SK-N-SH (cell line): ENCODE measurements at regions not wholly inside any gene's neighbourhood (a gene's known extent, or its start where the extent isn't known, plus 50 kb on each side); places are given as distances from the start of the nearest gene placed in this dataset.

ENCODE experiments used
- CTCF ChIA-PET: fragments of 300-600, 350-600 bp; formaldehyde crosslinking; extraction: SDS; loops from one replicate; lab custom pipeline; 2021; lab: Yijun Ruan, JAX
- POLR2A ChIA-PET: fragments of 350-600 bp; sonication (Branson Sonifier 250); formaldehyde crosslinking; extraction: SDS; loops from one replicate; lab custom pipeline; 2020; ENCODE audit warnings: antibody characterized with exemption, inconsistent platforms; lab: Yijun Ruan, JAX
- DNase-seq: peaks from one replicate; pipeline ENCODE4 v3.0.0; 2012
- H2AFZ ChIP-seq: fragments of 200-600 bp; sonication (generic); 2 replicates; pipeline ENCODE4 v1.8.1; 2016; ENCODE audit warnings: antibody characterized with exemption, mild to moderate bottlenecking, low read depth
- H3F3A ChIP-seq: fragments of 200-600 bp; sonication (generic); replicated peaks from 2 replicates; pipeline ENCODE3; 2016; ENCODE audit warnings: antibody characterized with exemption, mild to moderate bottlenecking; ENCODE audit not compliant: insufficient read depth
- H3K27ac ChIP-seq, 2 experiments: fragments of 200-500 bp in 1 of 2; fragments of 200-600 bp in 1 of 2; sonication (Bioruptor generic) in 1 of 2; sonication (generic), shearing (Covaris generic) in 1 of 2; 2 replicates each; pipeline versions ENCODE4 v1.5.1 to v1.6.1; 2014 to 2016; ENCODE audit warnings: low read depth in 2 of 2, inconsistent platforms in 1 of 2, low read length in 1 of 2, mild to moderate bottlenecking in 1 of 2, mixed read lengths in 1 of 2
- H3K27me3 ChIP-seq: fragments of 200-600 bp; sonication (generic), shearing (Covaris generic); 2 replicates; pipeline ENCODE4 v1.6.1; 2016; ENCODE audit warnings: mixed run types; ENCODE audit not compliant: insufficient read depth
- H3K36me3 ChIP-seq, 2 experiments: fragments of 200-500 bp in 1 of 2; fragments of 200-600 bp in 1 of 2; sonication (Bioruptor generic) in 1 of 2; sonication (generic) in 1 of 2; replicated peaks in 1 of 2; 2 replicates each; pipeline versions ENCODE3 to v1.5.1; 2014 to 2016; ENCODE audit warnings: low read length in 1 of 2, mild to moderate bottlenecking in 1 of 2; ENCODE audit not compliant: insufficient read depth in 2 of 2, control insufficient read depth in 1 of 2
- H3K4me1 ChIP-seq, 2 experiments: fragments of 200-500 bp in 1 of 2; fragments of 200-600 bp in 1 of 2; sonication (Bioruptor generic) in 1 of 2; sonication (generic), shearing (Covaris generic) in 1 of 2; 2 replicates each; pipeline versions ENCODE4 v1.5.1 to v1.6.1; 2014 to 2016; ENCODE audit warnings: low read depth in 1 of 2, low read length in 1 of 2, mixed run types in 1 of 2; ENCODE audit not compliant: insufficient read depth in 2 of 2, control insufficient read depth in 1 of 2
- H3K4me2 ChIP-seq: fragments of 200-600 bp; sonication (generic), shearing (Covaris generic); 2 replicates; pipeline ENCODE4 v1.6.1; 2017; ENCODE audit warnings: mixed run types
- H3K4me3 ChIP-seq, 2 experiments: fragments of 200-500 bp in 1 of 2; fragments of 200-600 bp in 1 of 2; sonication (Bioruptor generic) in 1 of 2; sonication (generic), shearing (Covaris generic) in 1 of 2; 2 replicates each; pipeline versions ENCODE4 v1.5.1 to v1.8.1; 2014 to 2016; ENCODE audit warnings: low read depth in 2 of 2, inconsistent platforms in 1 of 2, low read length in 1 of 2, mild to moderate bottlenecking in 1 of 2, mixed read lengths in 1 of 2, moderate library complexity in 1 of 2
- H3K79me2 ChIP-seq: fragments of 200-600 bp; sonication (generic); 2 replicates; pipeline ENCODE4 v1.8.1; 2017; ENCODE audit warnings: mild to moderate bottlenecking; ENCODE audit not compliant: insufficient read depth
- H3K9ac ChIP-seq: fragments of 200-600 bp; sonication (generic); 2 replicates; pipeline ENCODE4 v1.6.1; 2017; ENCODE audit warnings: mixed run types
- H3K9me2 ChIP-seq: fragments of 200-600 bp; sonication (generic); 2 replicates; pipeline ENCODE4 v1.6.1; 2017; ENCODE audit warnings: mixed run types
- H3K9me3 ChIP-seq: fragments of 200-600 bp; sonication (generic); 2 replicates; pipeline ENCODE4 v1.6.1; 2017; ENCODE audit warnings: mixed run types, mild to moderate bottlenecking, moderate library complexity
- H4K20me1 ChIP-seq: fragments of 200-600 bp; sonication (generic); 2 replicates; pipeline ENCODE4 v1.6.1; 2017; ENCODE audit warnings: mild to moderate bottlenecking, mixed run types; ENCODE audit not compliant: insufficient read depth
- CHD2 ChIP-seq: fragments of 150-350 bp; IDR thresholded peaks from 2 replicates; pipeline ENCODE4 v1.6.1; 2018; ENCODE audit warnings: low read length; ENCODE audit not compliant: partially characterized antibody
- EP300 ChIP-seq, 2 experiments: IDR thresholded peaks; 2 replicates each; pipeline versions ENCODE4 v1.4.0 to v1.6.1; 2012; ENCODE audit warnings: borderline replicate concordance in 1 of 2, low read depth in 1 of 2, low read length in 1 of 2
- EZH2phosphoT487 ChIP-seq: fragments of 200-600 bp; sonication (generic); IDR thresholded peaks from 2 replicates; pipeline ENCODE4 v1.6.1; 2017; ENCODE audit warnings: low read depth, mixed run types, mild to moderate bottlenecking, antibody characterized with exemption, moderate library complexity, borderline replicate concordance
- GABPA ChIP-seq: IDR thresholded peaks from 2 replicates; pipeline ENCODE4 v1.4.0; 2012; ENCODE audit warnings: low read depth, mild to moderate bottlenecking
- GATA2 ChIP-seq: sonication (generic); formaldehyde crosslinking; IDR thresholded peaks from 2 replicates; pipeline ENCODE4 v1.5.0; 2020; ENCODE audit warnings: mild to moderate bottlenecking, missing genetic modification reagents
- JUND ChIP-seq: IDR thresholded peaks from 2 replicates; pipeline ENCODE4 v1.4.0; 2012
- POLR2AphosphoS5 ChIP-seq: IDR thresholded peaks from 2 replicates; pipeline ENCODE4 v1.6.1; 2012; ENCODE audit warnings: low read depth, low read length
- RFX5 ChIP-seq: IDR thresholded peaks from 2 replicates; pipeline ENCODE4 v1.6.1; 2012; ENCODE audit warnings: mild to moderate bottlenecking, improper control_type of control experiment, low read length
- TAF1 ChIP-seq: IDR thresholded peaks from 2 replicates; pipeline ENCODE4 v1.6.1; 2012; ENCODE audit warnings: low read depth, mild to moderate bottlenecking, low read length, moderate library complexity, borderline replicate concordance
- TCF12 ChIP-seq: IDR thresholded peaks from 2 replicates; pipeline ENCODE4 v1.4.0; 2012
- TEAD4 ChIP-seq: IDR thresholded peaks from 2 replicates; pipeline ENCODE4 v1.4.0; 2012; ENCODE audit warnings: mild to moderate bottlenecking, borderline replicate concordance; ENCODE audit not compliant: insufficient read depth
- WGBS: methylation state at CpG from one replicate; pipeline ENCODE4 v1.1.6; 2017; ENCODE audit warnings: low lambda C conversion rate; 5-methylcytosine and 5-hydroxymethylcytosine counted together
- TF ChIP-seq, protein P1 (sequence below): fragments of 200-600 bp; sonication (generic); IDR thresholded peaks from 2 replicates; pipeline ENCODE4 v1.6.1; 2017; ENCODE audit warnings: antibody characterized with exemption, mild to moderate bottlenecking, moderate library complexity
- TF ChIP-seq, protein P2 (sequence below): fragments of 150-350 bp; IDR thresholded peaks from 2 replicates; pipeline ENCODE4 v1.6.1; 2016; ENCODE audit warnings: mild to moderate bottlenecking, low read depth, low read length
- TF ChIP-seq, protein P3 (sequence below): IDR thresholded peaks from 2 replicates; pipeline ENCODE4 v1.4.0; 2012; ENCODE audit warnings: low read depth, borderline replicate concordance
- TF ChIP-seq, protein P4 (sequence below): fragments of 150-350 bp; IDR thresholded peaks from 2 replicates; pipeline ENCODE4 v1.6.1; 2017; ENCODE audit warnings: antibody characterized with exemption, low read length, low read depth, borderline replicate concordance

DNA sequence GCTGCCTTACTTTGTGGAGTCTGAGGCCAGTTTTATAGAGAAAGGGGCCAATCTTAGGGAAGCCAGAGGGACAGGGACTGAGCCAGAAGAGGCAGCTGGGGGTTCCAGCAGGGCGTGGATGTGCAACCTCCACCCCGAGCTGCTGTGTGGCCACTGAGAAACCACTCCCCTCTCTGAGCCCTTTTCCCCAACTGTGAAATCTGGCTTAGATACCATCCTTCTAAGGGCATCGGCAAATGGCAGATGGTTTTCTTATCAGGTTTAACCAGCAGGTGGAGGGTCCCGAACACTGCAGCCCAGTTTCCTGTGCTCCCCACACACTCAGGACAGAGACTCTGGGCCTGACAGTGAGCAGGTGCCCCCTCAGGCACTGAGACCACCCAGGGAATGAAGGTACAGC, 55.8 kb upstream of the SLC6A6 start:
- DNase-seq: no peak
- no peak overlapping the region for H3K9ac ChIP-seq
- no peaks in the 10 kb centered on the region for H3K36me3 ChIP-seq
- peaks cover 13% of the 10 kb centered on the region; the same call in 1 of the 2 replicates for H3K27me3 ChIP-seq
- TF ChIP-seq GABPA (no peak), TEAD4 (no peak), GATA2 (CRISPR knock-in tag) (no peak), RFX5 (no peak), EP300 (IDR thresholded peaks at IDR 0.05; ENCODE audit: borderline replicate concordance in 1 of 2, low read depth in 1 of 2, low read length in 1 of 2) (no peak), POLR2AphosphoS5 (no peak), TCF12 (no peak), JUND (no peak), EZH2phosphoT487 (no peak), CHD2 (no peak)
- TF ChIP-seq, protein P1, sequence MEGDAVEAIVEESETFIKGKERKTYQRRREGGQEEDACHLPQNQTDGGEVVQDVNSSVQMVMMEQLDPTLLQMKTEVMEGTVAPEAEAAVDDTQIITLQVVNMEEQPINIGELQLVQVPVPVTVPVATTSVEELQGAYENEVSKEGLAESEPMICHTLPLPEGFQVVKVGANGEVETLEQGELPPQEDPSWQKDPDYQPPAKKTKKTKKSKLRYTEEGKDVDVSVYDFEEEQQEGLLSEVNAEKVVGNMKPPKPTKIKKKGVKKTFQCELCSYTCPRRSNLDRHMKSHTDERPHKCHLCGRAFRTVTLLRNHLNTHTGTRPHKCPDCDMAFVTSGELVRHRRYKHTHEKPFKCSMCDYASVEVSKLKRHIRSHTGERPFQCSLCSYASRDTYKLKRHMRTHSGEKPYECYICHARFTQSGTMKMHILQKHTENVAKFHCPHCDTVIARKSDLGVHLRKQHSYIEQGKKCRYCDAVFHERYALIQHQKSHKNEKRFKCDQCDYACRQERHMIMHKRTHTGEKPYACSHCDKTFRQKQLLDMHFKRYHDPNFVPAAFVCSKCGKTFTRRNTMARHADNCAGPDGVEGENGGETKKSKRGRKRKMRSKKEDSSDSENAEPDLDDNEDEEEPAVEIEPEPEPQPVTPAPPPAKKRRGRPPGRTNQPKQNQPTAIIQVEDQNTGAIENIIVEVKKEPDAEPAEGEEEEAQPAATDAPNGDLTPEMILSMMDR: no peak
- TF ChIP-seq, protein P2, sequence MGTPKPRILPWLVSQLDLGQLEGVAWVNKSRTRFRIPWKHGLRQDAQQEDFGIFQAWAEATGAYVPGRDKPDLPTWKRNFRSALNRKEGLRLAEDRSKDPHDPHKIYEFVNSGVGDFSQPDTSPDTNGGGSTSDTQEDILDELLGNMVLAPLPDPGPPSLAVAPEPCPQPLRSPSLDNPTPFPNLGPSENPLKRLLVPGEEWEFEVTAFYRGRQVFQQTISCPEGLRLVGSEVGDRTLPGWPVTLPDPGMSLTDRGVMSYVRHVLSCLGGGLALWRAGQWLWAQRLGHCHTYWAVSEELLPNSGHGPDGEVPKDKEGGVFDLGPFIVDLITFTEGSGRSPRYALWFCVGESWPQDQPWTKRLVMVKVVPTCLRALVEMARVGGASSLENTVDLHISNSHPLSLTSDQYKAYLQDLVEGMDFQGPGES: no peak
- TF ChIP-seq, protein P3, sequence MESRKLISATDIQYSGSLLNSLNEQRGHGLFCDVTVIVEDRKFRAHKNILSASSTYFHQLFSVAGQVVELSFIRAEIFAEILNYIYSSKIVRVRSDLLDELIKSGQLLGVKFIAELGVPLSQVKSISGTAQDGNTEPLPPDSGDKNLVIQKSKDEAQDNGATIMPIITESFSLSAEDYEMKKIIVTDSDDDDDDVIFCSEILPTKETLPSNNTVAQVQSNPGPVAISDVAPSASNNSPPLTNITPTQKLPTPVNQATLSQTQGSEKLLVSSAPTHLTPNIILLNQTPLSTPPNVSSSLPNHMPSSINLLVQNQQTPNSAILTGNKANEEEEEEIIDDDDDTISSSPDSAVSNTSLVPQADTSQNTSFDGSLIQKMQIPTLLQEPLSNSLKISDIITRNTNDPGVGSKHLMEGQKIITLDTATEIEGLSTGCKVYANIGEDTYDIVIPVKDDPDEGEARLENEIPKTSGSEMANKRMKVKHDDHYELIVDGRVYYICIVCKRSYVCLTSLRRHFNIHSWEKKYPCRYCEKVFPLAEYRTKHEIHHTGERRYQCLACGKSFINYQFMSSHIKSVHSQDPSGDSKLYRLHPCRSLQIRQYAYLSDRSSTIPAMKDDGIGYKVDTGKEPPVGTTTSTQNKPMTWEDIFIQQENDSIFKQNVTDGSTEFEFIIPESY: no peak
- peaks cover 0 to under 1% of the 10 kb centered on the region in 2 experiments; a peak in 1 of 4 replicates for H3K4me1 ChIP-seq
- no peaks in the 10 kb centered on the region for H3K79me2 ChIP-seq
- no peaks in the 10 kb centered on the region for H3K9me3 ChIP-seq
- no peak overlapping the region for H3K27ac ChIP-seq
- no peaks in the 10 kb centered on the region for H4K20me1 ChIP-seq
- POLR2A ChIA-PET: no interaction called here
- CTCF ChIA-PET: interaction anchor here (1.2 kb wide), 1 partner anchor 122 kb away, joined by 3 read pairs; no protein-coding TSS in a partner anchor
- 83% methylated on average over 1 of the region's 4 CpGs for WGBS
- no peaks in the 10 kb centered on the region for H3F3A ChIP-seq
- H3K4me2 ChIP-seq: no peak overlapping the region
- H3K9me2 ChIP-seq: no peaks in the 10 kb centered on the region
- H2AFZ ChIP-seq: no peak overlapping the region
- no peak overlapping the region for H3K4me3 ChIP-seq

DNA sequence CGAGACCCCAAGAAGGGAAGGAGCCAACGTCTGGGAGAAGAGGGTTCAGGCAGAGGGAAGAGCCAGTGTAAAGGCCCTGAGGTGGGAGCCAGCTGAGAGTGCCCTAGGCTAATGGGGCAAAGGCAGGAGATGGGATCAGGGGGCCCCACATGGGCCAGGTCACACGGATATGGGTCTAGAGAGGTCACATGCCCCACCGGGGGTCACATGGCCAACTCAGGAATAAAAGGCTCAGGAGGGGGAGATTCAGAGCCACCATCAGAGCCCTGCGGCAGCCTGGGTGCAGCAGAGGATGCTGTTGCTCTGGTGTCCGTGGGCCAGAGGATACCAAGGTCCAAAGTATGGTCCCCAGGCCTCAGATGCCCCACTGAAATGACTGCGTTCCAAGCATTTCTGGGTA, 55.3 kb upstream of the SLC6A6 start:
- POLR2A ChIA-PET: no interaction called here
- TF ChIP-seq TAF1: no peak
- TF ChIP-seq, protein P1: no peak
- TF ChIP-seq, protein P4, sequence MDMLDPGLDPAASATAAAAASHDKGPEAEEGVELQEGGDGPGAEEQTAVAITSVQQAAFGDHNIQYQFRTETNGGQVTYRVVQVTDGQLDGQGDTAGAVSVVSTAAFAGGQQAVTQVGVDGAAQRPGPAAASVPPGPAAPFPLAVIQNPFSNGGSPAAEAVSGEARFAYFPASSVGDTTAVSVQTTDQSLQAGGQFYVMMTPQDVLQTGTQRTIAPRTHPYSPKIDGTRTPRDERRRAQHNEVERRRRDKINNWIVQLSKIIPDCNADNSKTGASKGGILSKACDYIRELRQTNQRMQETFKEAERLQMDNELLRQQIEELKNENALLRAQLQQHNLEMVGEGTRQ: no peak
- TF ChIP-seq JUND: no peak

More for the DNA sequence above, 55.3 kb upstream of the SLC6A6 start:
- no peaks in the 10 kb centered on the region for H3F3A ChIP-seq
- H3K4me1 ChIP-seq: no peaks in the 10 kb centered on the region; a peak in 1 of 4 replicates
- no peaks in the 10 kb centered on the region for H3K36me3 ChIP-seq
- H3K9me3 ChIP-seq: no peaks in the 10 kb centered on the region
- no peak overlapping the region for H2AFZ ChIP-seq
- H3K9ac ChIP-seq: no peak overlapping the region
- CTCF ChIA-PET: interaction anchor here (0.9 kb wide), 1 partner anchor 11 kb away, joined by 3 read pairs; no protein-coding TSS in a partner anchor
- H3K4me2 ChIP-seq: no peak overlapping the region
- H3K27me3 ChIP-seq: peaks cover 13% of the 10 kb centered on the region; the same call in 1 of the 2 replicates
- no peaks in the 10 kb centered on the region for H3K79me2 ChIP-seq
- H3K9me2 ChIP-seq: no peaks in the 10 kb centered on the region
- no peak for DNase-seq
- H3K27ac ChIP-seq: no peak overlapping the region
- no peaks in the 10 kb centered on the region for H4K20me1 ChIP-seq
- 60% methylated on average over 7 of the region's 7 CpGs for WGBS
- no peak overlapping the region for H3K4me3 ChIP-seq
